ENCODE measurements at regions not wholly inside any gene's neighbourhood (a gene's known extent, or its start where the extent isn't known, plus 50 kb on each side); places are given as distances from the start of the nearest gene placed in this dataset.

- no peak for TF ChIP-seq CTCF (IDR thresholded peaks at IDR 0.05)
- no peak for TF ChIP-seq POLR2AphosphoS5 (IDR thresholded peaks at IDR 0.05)
Measured at GRCh38 chr4:111991163-111991562, 154.1 kb upstream of the FAM241A start.
